ENCODE measurements at regions not wholly inside any gene's neighbourhood (a gene's known extent, or its start where the extent isn't known, plus 50 kb on each side); places are given as distances from the start of the nearest gene placed in this dataset.

DNA sequence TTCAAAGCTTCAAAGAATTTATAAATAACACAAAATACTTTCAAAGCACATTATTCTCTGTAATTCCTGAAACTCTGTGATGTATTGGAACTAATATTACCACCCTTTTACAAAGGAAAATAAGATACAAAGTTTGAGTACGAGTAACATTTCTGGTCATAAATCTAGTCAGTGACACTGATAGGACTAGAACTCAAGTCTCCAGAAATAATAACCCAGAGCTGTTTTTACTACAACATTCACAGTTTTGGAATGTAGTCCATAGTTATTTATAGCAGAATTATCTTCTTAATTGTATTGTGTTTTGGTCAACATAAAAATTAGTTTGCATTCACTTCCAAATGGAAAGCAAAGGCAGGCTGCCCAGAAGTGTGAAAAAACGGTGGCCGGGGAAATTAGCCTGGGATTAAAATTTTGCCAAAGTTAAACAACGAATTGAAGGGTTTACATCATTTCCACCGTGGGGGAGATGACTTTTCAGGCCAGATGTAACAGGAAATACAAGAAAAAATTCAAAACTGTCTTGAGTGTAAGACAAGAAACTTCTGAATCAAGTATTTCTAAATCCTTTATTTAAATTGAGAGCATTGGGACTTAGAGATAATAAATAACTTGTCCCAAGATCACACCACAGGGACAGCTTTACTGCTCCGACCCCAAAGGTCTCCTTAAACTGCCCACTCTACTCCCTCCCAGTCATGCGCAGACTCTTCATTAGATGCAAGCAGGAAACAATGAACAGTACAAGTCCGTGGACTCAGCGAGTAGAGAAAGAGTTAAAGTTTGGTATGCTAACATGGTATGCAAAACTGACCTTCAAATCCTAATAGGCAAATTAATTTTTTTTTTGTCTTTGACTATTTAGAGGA, 74.3 kb upstream of the VGLL4 start:
- TF ChIP-seq POLR2A (IDR thresholded peaks at IDR 0.05) = no peak
- TF ChIP-seq, protein P1, sequence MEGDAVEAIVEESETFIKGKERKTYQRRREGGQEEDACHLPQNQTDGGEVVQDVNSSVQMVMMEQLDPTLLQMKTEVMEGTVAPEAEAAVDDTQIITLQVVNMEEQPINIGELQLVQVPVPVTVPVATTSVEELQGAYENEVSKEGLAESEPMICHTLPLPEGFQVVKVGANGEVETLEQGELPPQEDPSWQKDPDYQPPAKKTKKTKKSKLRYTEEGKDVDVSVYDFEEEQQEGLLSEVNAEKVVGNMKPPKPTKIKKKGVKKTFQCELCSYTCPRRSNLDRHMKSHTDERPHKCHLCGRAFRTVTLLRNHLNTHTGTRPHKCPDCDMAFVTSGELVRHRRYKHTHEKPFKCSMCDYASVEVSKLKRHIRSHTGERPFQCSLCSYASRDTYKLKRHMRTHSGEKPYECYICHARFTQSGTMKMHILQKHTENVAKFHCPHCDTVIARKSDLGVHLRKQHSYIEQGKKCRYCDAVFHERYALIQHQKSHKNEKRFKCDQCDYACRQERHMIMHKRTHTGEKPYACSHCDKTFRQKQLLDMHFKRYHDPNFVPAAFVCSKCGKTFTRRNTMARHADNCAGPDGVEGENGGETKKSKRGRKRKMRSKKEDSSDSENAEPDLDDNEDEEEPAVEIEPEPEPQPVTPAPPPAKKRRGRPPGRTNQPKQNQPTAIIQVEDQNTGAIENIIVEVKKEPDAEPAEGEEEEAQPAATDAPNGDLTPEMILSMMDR (IDR thresholded peaks at IDR 0.05 in 4 of 5, conservative IDR thresholded peaks at IDR 0.05 in 1 of 5) = no peak
